Keratinocyte (primary cell): ENCODE measurements at regions not wholly inside any gene's neighbourhood (a gene's known extent, or its start where the extent isn't known, plus 50 kb on each side); places are given as distances from the start of the nearest gene placed in this dataset.

Experiments
- DNase-seq: peaks from one replicate; pipeline ENCODE4 v3.0.0-alpha.2; 2011; ENCODE audit warnings: low read depth, missing footprints, low spot score
- FAIRE-seq: peaks from 2 replicates; lab custom pipeline; 2011; peaks lifted over from hg19 to GRCh38; lab: Jason Lieb, UNC
- H2AFZ ChIP-seq: 2 replicates; pipeline ENCODE4 v1.6.0; 2012; ENCODE audit warnings: low read length, control low read depth, inconsistent platforms; ENCODE audit not compliant: control insufficient read depth
- H3K27ac ChIP-seq: 2 replicates; pipeline ENCODE4 v1.5.1; 2011; ENCODE audit warnings: low read length; ENCODE audit not compliant: control insufficient read depth, insufficient read depth
- H3K27me3 ChIP-seq: 3 replicates; pipeline ENCODE4 v1.6.0; 2011; ENCODE audit warnings: low read length; ENCODE audit not compliant: control insufficient read depth, insufficient read depth; ENCODE audit errors: extremely low read depth
- H3K36me3 ChIP-seq, 2 experiments: 2 replicates in 1 of 2; 3 replicates in 1 of 2; pipeline ENCODE4 v1.5.1; 2011; ENCODE audit warnings: low read length in 2 of 2, mild to moderate bottlenecking in 1 of 2; ENCODE audit not compliant: control insufficient read depth in 2 of 2, insufficient read depth in 2 of 2; ENCODE audit errors: extremely low read depth in 1 of 2
- H3K4me1 ChIP-seq: 3 replicates; pipeline ENCODE4 v1.5.1; 2011; ENCODE audit warnings: low read length; ENCODE audit not compliant: control insufficient read depth, insufficient read depth; ENCODE audit errors: extremely low read depth
- H3K4me2 ChIP-seq: 3 replicates; pipeline ENCODE4 v1.6.0; 2011; ENCODE audit warnings: low read depth, low read length; ENCODE audit not compliant: control insufficient read depth, insufficient read depth; ENCODE audit errors: extremely low read depth
- H3K4me3 ChIP-seq, 3 experiments: fragments of 200-600 bp in 1 of 3; sonication (generic) in 1 of 3; 2 replicates in 2 of 3; 3 replicates in 1 of 3; pipeline ENCODE4 v1.5.1; 2011 to 2016; ENCODE audit warnings: low read length in 3 of 3, mild to moderate bottlenecking in 3 of 3, control low read depth in 2 of 3, inconsistent platforms in 1 of 3, low read depth in 1 of 3, mixed read lengths in 1 of 3, mixed run types in 1 of 3, moderate library complexity in 1 of 3; ENCODE audit not compliant: control insufficient read depth in 2 of 3, insufficient read depth in 2 of 3; ENCODE audit errors: extremely low read depth in 1 of 3
- H3K79me2 ChIP-seq: 2 replicates; pipeline ENCODE4 v1.6.0; 2012; ENCODE audit warnings: low read length; ENCODE audit not compliant: control insufficient read depth, insufficient read depth
- H3K9ac ChIP-seq: 3 replicates; pipeline ENCODE4 v1.6.0; 2011; ENCODE audit warnings: low read length; ENCODE audit not compliant: control insufficient read depth, insufficient read depth; ENCODE audit errors: extremely low read depth
- H3K9me1 ChIP-seq: 3 replicates; pipeline ENCODE4 v1.6.0; 2011; ENCODE audit warnings: low read length; ENCODE audit not compliant: control insufficient read depth, insufficient read depth; ENCODE audit errors: extremely low read depth
- H3K9me3 ChIP-seq: 2 replicates; pipeline ENCODE4 v1.5.1; 2012; ENCODE audit warnings: low read depth, low read length; ENCODE audit not compliant: control insufficient read depth
- H4K20me1 ChIP-seq: 3 replicates; pipeline ENCODE4 v1.6.0; 2011; ENCODE audit warnings: low read length; ENCODE audit not compliant: control insufficient read depth, insufficient read depth; ENCODE audit errors: extremely low read depth
- EZH2 ChIP-seq: IDR thresholded peaks from one replicate; pipeline ENCODE4 v1.6.1; 2012; ENCODE audit warnings: inconsistent platforms, mild to moderate bottlenecking, low read length, moderate library complexity
- dilution Hi-C: fragments of 300-500 bp; cut with MboI; formaldehyde crosslinking; loops from one replicate; pipeline ENCODE4 v1.7.0; 2020; ENCODE audit warnings: low sequenced_read_pairs; ENCODE audit not compliant: extremely low pct_ligation_motif_present
- TF ChIP-seq, protein P1 (sequence below), 3 experiments: IDR thresholded peaks in 1 of 3; conservative IDR thresholded peaks in 1 of 3; optimal IDR thresholded peaks in 1 of 3; 2 replicates in 2 of 3; 3 replicates in 1 of 3; pipeline versions ENCODE3 to v1.5.1; 2011; ENCODE audit warnings: low read length in 3 of 3, mild to moderate bottlenecking in 3 of 3, moderate library complexity in 2 of 3, control low read depth in 1 of 3, inconsistent platforms in 1 of 3; ENCODE audit not compliant: insufficient read depth in 2 of 3; ENCODE audit errors: extremely low read depth in 1 of 3

DNA sequence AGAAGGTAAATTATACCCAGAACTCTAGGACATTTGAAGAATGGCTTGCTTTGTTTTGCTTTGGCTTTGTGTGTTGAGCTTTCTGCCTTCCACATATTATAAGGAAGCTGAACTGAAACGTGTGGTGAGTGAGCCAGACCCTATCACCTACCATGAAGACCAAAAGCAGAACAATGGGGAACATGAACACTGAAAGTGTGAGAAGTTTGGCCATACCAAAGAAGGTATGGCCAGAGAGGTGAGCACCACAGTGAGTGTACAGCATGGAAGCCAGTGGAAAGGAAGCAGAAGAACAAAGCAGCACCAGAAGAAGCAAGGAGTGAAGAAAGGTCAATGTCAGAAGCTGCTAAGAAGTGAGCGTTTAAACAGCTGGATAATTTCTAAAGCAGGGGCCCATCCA lies 59.7 kb upstream of the CCDC71L start:
- TF ChIP-seq, protein P1, sequence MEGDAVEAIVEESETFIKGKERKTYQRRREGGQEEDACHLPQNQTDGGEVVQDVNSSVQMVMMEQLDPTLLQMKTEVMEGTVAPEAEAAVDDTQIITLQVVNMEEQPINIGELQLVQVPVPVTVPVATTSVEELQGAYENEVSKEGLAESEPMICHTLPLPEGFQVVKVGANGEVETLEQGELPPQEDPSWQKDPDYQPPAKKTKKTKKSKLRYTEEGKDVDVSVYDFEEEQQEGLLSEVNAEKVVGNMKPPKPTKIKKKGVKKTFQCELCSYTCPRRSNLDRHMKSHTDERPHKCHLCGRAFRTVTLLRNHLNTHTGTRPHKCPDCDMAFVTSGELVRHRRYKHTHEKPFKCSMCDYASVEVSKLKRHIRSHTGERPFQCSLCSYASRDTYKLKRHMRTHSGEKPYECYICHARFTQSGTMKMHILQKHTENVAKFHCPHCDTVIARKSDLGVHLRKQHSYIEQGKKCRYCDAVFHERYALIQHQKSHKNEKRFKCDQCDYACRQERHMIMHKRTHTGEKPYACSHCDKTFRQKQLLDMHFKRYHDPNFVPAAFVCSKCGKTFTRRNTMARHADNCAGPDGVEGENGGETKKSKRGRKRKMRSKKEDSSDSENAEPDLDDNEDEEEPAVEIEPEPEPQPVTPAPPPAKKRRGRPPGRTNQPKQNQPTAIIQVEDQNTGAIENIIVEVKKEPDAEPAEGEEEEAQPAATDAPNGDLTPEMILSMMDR (optimal IDR thresholded peaks at IDR 0.05 in 1 of 3, IDR thresholded peaks at IDR 0.05 in 1 of 3, conservative IDR thresholded peaks at IDR 0.05 in 1 of 3; ENCODE audit: extremely low read depth in 1 of 3, insufficient read depth in 2 of 3, low read length in 3 of 3): no peak
- Histone ChIP-seq H3K27ac (no peak overlapping the region), H3K4me3 (no peak overlapping the region), H3K4me1 (peaks cover 23% of the 10 kb centered on the region), H3K9me3 (no peaks in the 10 kb centered on the region), H4K20me1 (no peaks in the 10 kb centered on the region), H3K9ac (no peak overlapping the region), H3K9me1 (no peaks in the 10 kb centered on the region), H3K79me2 (no peaks in the 10 kb centered on the region), H3K27me3 (no peaks in the 10 kb centered on the region), H3K36me3 (no peaks in the 10 kb centered on the region), H3K4me2 (no peak overlapping the region), H2AFZ (no peak overlapping the region)
- FAIRE-seq: no peak
- dilution Hi-C loops: no loop called here
- DNase-seq: no peak

DNA sequence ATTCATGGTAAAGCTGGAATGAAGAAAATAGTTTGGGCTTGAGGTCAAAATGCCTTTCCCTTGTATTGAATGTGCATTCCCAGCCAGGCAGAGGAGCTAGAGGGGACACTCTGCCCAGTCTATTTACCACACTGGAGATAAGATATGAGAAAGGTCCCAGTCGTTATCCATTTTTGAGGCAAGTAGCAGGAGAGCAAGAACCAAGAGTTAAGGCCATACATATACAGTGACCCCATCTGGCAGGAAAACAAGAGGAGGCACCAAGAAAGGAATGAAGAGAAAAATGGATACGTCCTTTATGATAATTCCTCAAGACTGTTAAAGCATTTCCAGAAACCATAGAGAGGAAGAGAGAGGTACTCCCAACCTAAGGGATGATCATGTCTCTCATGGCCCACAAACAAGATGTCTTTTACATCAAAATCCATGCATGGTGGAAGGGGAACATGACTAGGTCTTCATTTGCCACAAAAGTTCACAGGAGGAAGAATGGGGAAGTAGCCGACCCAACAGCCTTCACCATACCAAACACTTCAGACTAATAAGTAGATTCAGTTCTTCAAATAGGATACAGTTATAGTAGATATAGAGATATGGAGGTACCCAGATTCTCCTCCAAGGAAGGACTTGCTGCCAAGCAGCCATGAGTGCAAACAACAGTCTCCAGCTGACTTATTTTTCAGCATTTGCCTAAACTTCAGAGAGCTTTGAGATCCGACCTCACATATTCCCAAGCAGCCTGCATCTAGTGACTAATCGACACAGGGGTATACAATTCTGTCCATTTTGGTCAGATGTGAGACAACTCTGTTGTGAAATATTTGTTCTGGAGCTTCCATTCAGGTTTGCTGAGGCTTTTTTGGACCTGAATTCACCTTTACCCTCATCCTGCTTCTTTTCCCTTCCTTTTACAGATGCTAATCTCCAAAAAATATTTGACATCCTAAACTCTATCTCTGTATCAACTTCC lies 61.1 kb upstream of the CCDC71L start:
- H3K27me3 ChIP-seq: no peaks in the 10 kb centered on the region
- no peak overlapping the region for H3K27ac ChIP-seq
- H3K9me1 ChIP-seq: no peaks in the 10 kb centered on the region
- no peaks in the 10 kb centered on the region for H3K79me2 ChIP-seq
- dilution Hi-C loops: no loop called here
- FAIRE-seq: no peak
- H4K20me1 ChIP-seq: no peaks in the 10 kb centered on the region
- H3K9me3 ChIP-seq: no peaks in the 10 kb centered on the region
- H3K4me1 ChIP-seq: peaks cover 23% of the 10 kb centered on the region
- H3K4me2 ChIP-seq: no peak overlapping the region
- H2AFZ ChIP-seq: no peak overlapping the region
- TF ChIP-seq EZH2: no peak
- TF ChIP-seq, protein P1 (optimal IDR thresholded peaks at IDR 0.05 in 1 of 3, IDR thresholded peaks at IDR 0.05 in 1 of 3, conservative IDR thresholded peaks at IDR 0.05 in 1 of 3; ENCODE audit: extremely low read depth in 1 of 3, insufficient read depth in 2 of 3, low read length in 3 of 3): no peak
- no peak overlapping the region for H3K9ac ChIP-seq
- no peaks in the 10 kb centered on the region for H3K36me3 ChIP-seq
- no peak for DNase-seq
- no peak overlapping the region for H3K4me3 ChIP-seq
